SK-N-SH (cell line): ENCODE measurements at regions not wholly inside any gene's neighbourhood (a gene's known extent, or its start where the extent isn't known, plus 50 kb on each side); places are given as distances from the start of the nearest gene placed in this dataset.

Experiments used
- CTCF ChIA-PET: fragments of 300-600, 350-600 bp; formaldehyde crosslinking; extraction: SDS; loops from one replicate; lab custom pipeline; 2021; lab: Yijun Ruan, JAX
- POLR2A ChIA-PET: fragments of 350-600 bp; sonication (Branson Sonifier 250); formaldehyde crosslinking; extraction: SDS; loops from one replicate; lab custom pipeline; 2020; ENCODE audit warnings: antibody characterized with exemption, inconsistent platforms; lab: Yijun Ruan, JAX
- DNase-seq: peaks from one replicate; pipeline ENCODE4 v3.0.0; 2012
- H2AFZ ChIP-seq: fragments of 200-600 bp; sonication (generic); 2 replicates; pipeline ENCODE4 v1.8.1; 2016; ENCODE audit warnings: antibody characterized with exemption, mild to moderate bottlenecking, low read depth
- H3F3A ChIP-seq: fragments of 200-600 bp; sonication (generic); replicated peaks from 2 replicates; pipeline ENCODE3; 2016; ENCODE audit warnings: antibody characterized with exemption, mild to moderate bottlenecking; ENCODE audit not compliant: insufficient read depth
- H3K27ac ChIP-seq, 2 experiments: fragments of 200-500 bp in 1 of 2; fragments of 200-600 bp in 1 of 2; sonication (Bioruptor generic) in 1 of 2; sonication (generic), shearing (Covaris generic) in 1 of 2; 2 replicates each; pipeline versions ENCODE4 v1.5.1 to v1.6.1; 2014 to 2016; ENCODE audit warnings: low read depth in 2 of 2, inconsistent platforms in 1 of 2, low read length in 1 of 2, mild to moderate bottlenecking in 1 of 2, mixed read lengths in 1 of 2
- H3K27me3 ChIP-seq: fragments of 200-600 bp; sonication (generic), shearing (Covaris generic); 2 replicates; pipeline ENCODE4 v1.6.1; 2016; ENCODE audit warnings: mixed run types; ENCODE audit not compliant: insufficient read depth
- H3K36me3 ChIP-seq, 2 experiments: fragments of 200-500 bp in 1 of 2; fragments of 200-600 bp in 1 of 2; sonication (Bioruptor generic) in 1 of 2; sonication (generic) in 1 of 2; replicated peaks in 1 of 2; 2 replicates each; pipeline versions ENCODE3 to v1.5.1; 2014 to 2016; ENCODE audit warnings: low read length in 1 of 2, mild to moderate bottlenecking in 1 of 2; ENCODE audit not compliant: insufficient read depth in 2 of 2, control insufficient read depth in 1 of 2
- H3K4me1 ChIP-seq, 2 experiments: fragments of 200-500 bp in 1 of 2; fragments of 200-600 bp in 1 of 2; sonication (Bioruptor generic) in 1 of 2; sonication (generic), shearing (Covaris generic) in 1 of 2; 2 replicates each; pipeline versions ENCODE4 v1.5.1 to v1.6.1; 2014 to 2016; ENCODE audit warnings: low read depth in 1 of 2, low read length in 1 of 2, mixed run types in 1 of 2; ENCODE audit not compliant: insufficient read depth in 2 of 2, control insufficient read depth in 1 of 2
- H3K4me2 ChIP-seq: fragments of 200-600 bp; sonication (generic), shearing (Covaris generic); 2 replicates; pipeline ENCODE4 v1.6.1; 2017; ENCODE audit warnings: mixed run types
- H3K4me3 ChIP-seq, 2 experiments: fragments of 200-500 bp in 1 of 2; fragments of 200-600 bp in 1 of 2; sonication (Bioruptor generic) in 1 of 2; sonication (generic), shearing (Covaris generic) in 1 of 2; 2 replicates each; pipeline versions ENCODE4 v1.5.1 to v1.8.1; 2014 to 2016; ENCODE audit warnings: low read depth in 2 of 2, inconsistent platforms in 1 of 2, low read length in 1 of 2, mild to moderate bottlenecking in 1 of 2, mixed read lengths in 1 of 2, moderate library complexity in 1 of 2
- H3K79me2 ChIP-seq: fragments of 200-600 bp; sonication (generic); 2 replicates; pipeline ENCODE4 v1.8.1; 2017; ENCODE audit warnings: mild to moderate bottlenecking; ENCODE audit not compliant: insufficient read depth
- H3K9ac ChIP-seq: fragments of 200-600 bp; sonication (generic); 2 replicates; pipeline ENCODE4 v1.6.1; 2017; ENCODE audit warnings: mixed run types
- H3K9me2 ChIP-seq: fragments of 200-600 bp; sonication (generic); 2 replicates; pipeline ENCODE4 v1.6.1; 2017; ENCODE audit warnings: mixed run types
- H3K9me3 ChIP-seq: fragments of 200-600 bp; sonication (generic); 2 replicates; pipeline ENCODE4 v1.6.1; 2017; ENCODE audit warnings: mixed run types, mild to moderate bottlenecking, moderate library complexity
- H4K20me1 ChIP-seq: fragments of 200-600 bp; sonication (generic); 2 replicates; pipeline ENCODE4 v1.6.1; 2017; ENCODE audit warnings: mild to moderate bottlenecking, mixed run types; ENCODE audit not compliant: insufficient read depth
- CHD2 ChIP-seq: fragments of 150-350 bp; IDR thresholded peaks from 2 replicates; pipeline ENCODE4 v1.6.1; 2018; ENCODE audit warnings: low read length; ENCODE audit not compliant: partially characterized antibody
- ELF1 ChIP-seq: IDR thresholded peaks from 2 replicates; pipeline ENCODE4 v1.4.0; 2012
- EP300 ChIP-seq, 2 experiments: IDR thresholded peaks; 2 replicates each; pipeline versions ENCODE4 v1.4.0 to v1.6.1; 2012; ENCODE audit warnings: borderline replicate concordance in 1 of 2, low read depth in 1 of 2, low read length in 1 of 2
- EZH2phosphoT487 ChIP-seq: fragments of 200-600 bp; sonication (generic); IDR thresholded peaks from 2 replicates; pipeline ENCODE4 v1.6.1; 2017; ENCODE audit warnings: low read depth, mixed run types, mild to moderate bottlenecking, antibody characterized with exemption, moderate library complexity, borderline replicate concordance
- FOSL2 ChIP-seq: IDR thresholded peaks from 2 replicates; pipeline ENCODE4 v1.4.0; 2012; ENCODE audit warnings: low read depth, mild to moderate bottlenecking, moderate library complexity, borderline replicate concordance
- FOXJ3 ChIP-seq: sonication (generic); formaldehyde crosslinking; IDR thresholded peaks from 2 replicates; pipeline ENCODE4 v1.5.1; 2020; ENCODE audit warnings: mild to moderate bottlenecking, missing genetic modification reagents
- GATA2 ChIP-seq: sonication (generic); formaldehyde crosslinking; IDR thresholded peaks from 2 replicates; pipeline ENCODE4 v1.5.0; 2020; ENCODE audit warnings: mild to moderate bottlenecking, missing genetic modification reagents
- MEF2A ChIP-seq: IDR thresholded peaks from 2 replicates; pipeline ENCODE4 v1.4.0; 2012; ENCODE audit warnings: low read depth, borderline replicate concordance
- MXI1 ChIP-seq: IDR thresholded peaks from 2 replicates; pipeline ENCODE4 v1.6.1; 2012; ENCODE audit warnings: mild to moderate bottlenecking, low read depth, low read length, improper control_type of control experiment
- POLR2AphosphoS5 ChIP-seq: IDR thresholded peaks from 2 replicates; pipeline ENCODE4 v1.6.1; 2012; ENCODE audit warnings: low read depth, low read length
- RCOR1 ChIP-seq: fragments of 150-350 bp; IDR thresholded peaks from 2 replicates; pipeline ENCODE4 v1.6.1; 2017; ENCODE audit warnings: antibody characterized with exemption, low read length
- RXRA ChIP-seq: IDR thresholded peaks from 2 replicates; pipeline ENCODE4 v1.4.0; 2012; ENCODE audit warnings: low read depth, mild to moderate bottlenecking, borderline replicate concordance
- TAF1 ChIP-seq: IDR thresholded peaks from 2 replicates; pipeline ENCODE4 v1.6.1; 2012; ENCODE audit warnings: low read depth, mild to moderate bottlenecking, low read length, moderate library complexity, borderline replicate concordance
- TCF12 ChIP-seq: IDR thresholded peaks from 2 replicates; pipeline ENCODE4 v1.4.0; 2012
- WGBS: methylation state at CpG from one replicate; pipeline ENCODE4 v1.1.6; 2017; ENCODE audit warnings: low lambda C conversion rate; 5-methylcytosine and 5-hydroxymethylcytosine counted together
- TF ChIP-seq, protein P1 (sequence below): IDR thresholded peaks from 2 replicates; pipeline ENCODE4 v1.4.0; 2012; ENCODE audit warnings: low read depth, borderline replicate concordance
- TF ChIP-seq, protein P2 (sequence below): fragments of 150-350 bp; IDR thresholded peaks from 2 replicates; pipeline ENCODE4 v1.6.1; 2017; ENCODE audit warnings: antibody characterized with exemption, low read length, low read depth, borderline replicate concordance
- TF ChIP-seq, protein P3 (sequence below): IDR thresholded peaks from 2 replicates; pipeline ENCODE4 v1.4.0; 2012; ENCODE audit warnings: low read depth
- TF ChIP-seq, protein P4 (sequence below): IDR thresholded peaks from 2 replicates; pipeline ENCODE4 v1.4.0; 2012; ENCODE audit warnings: low read depth, borderline replicate concordance
- TF ChIP-seq, protein P5 (sequence below): fragments of 150-350 bp; IDR thresholded peaks from 2 replicates; pipeline ENCODE4 v1.6.1; 2016; ENCODE audit warnings: mild to moderate bottlenecking, low read depth, low read length
- TF ChIP-seq, protein P6 (sequence below): IDR thresholded peaks from 2 replicates; pipeline ENCODE4; 2012

DNA sequence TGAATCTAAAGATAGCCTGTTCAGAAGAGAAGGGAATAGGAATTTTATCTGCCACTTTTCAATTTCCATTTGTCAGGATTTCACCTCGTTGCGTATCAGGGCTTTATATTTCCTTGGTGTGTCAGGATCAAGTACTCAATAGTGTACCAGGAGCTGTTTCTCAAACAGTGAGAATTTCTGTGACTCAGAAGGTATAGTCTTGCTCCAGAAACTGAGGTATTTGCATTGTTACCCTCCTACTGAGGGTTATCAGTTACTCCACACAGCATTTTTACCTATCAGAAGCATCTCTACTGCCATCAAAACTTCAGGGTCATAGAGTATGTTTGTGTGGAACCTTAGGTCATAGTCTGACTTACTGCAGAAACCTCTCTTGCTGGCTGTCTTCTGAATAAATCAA lies 271.7 kb upstream of the EDNRB start:
- Histone ChIP-seq H3K27ac (no peak overlapping the region), H3K4me2 (no peak overlapping the region), H3F3A (no peaks in the 10 kb centered on the region), H3K4me1 (peaks cover 0 to 19% of the 10 kb centered on the region in 2 experiments; a peak in 1 of 4 replicates), H3K9ac (no peak overlapping the region), H3K79me2 (no peaks in the 10 kb centered on the region), H2AFZ (no peak overlapping the region), H3K4me3 (no peak overlapping the region), H3K27me3 (no peaks in the 10 kb centered on the region), H3K9me3 (no peaks in the 10 kb centered on the region), H3K9me2 (no peaks in the 10 kb centered on the region), H3K36me3 (no peaks in the 10 kb centered on the region), H4K20me1 (no peaks in the 10 kb centered on the region)
- 54% methylated on average over 2 of the region's 2 CpGs for WGBS
- POLR2A ChIA-PET, result no interaction called here
- no peak for DNase-seq
- CTCF ChIA-PET, result no interaction called here
- TF ChIP-seq RXRA (no peak), EP300 (IDR thresholded peaks at IDR 0.05; ENCODE audit: borderline replicate concordance in 1 of 2, low read depth in 1 of 2, low read length in 1 of 2) (no peak), ELF1 (no peak), RCOR1 (no peak), TAF1 (no peak)

DNA sequence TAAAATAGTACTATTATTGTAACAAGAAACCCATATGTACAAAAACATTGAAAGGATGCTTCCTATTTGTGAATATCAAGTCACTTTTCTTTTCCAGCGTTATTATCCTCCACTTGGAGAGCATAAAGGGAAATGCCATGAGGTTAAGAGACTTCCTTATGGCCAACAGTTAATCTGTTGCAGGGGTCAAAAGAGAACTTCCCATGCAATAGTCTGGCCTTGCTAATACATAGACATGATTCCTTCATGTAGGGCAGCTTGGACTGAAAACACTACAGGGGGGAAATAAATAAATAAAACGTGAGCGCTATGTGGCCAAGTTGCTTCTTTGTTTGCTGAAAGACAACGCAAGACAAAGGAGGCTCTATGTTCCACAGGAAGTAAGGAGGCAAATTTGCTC lies 269.1 kb upstream of the EDNRB start:
- Histone ChIP-seq H3K4me1 (no peaks in the 10 kb centered on the region; a peak in 1 of 4 replicates), H3K4me3 (no peak overlapping the region), H3K27ac (no peak overlapping the region), H3K9ac (no peak overlapping the region), H4K20me1 (no peaks in the 10 kb centered on the region), H2AFZ (no peak overlapping the region), H3K9me3 (no peaks in the 10 kb centered on the region)
- TF ChIP-seq FOSL2, result no peak
- no peak for TF ChIP-seq POLR2AphosphoS5
- no peak for TF ChIP-seq MEF2A
- no peak for TF ChIP-seq EZH2phosphoT487
- TF ChIP-seq TAF1, result no peak
- TF ChIP-seq, protein P1, sequence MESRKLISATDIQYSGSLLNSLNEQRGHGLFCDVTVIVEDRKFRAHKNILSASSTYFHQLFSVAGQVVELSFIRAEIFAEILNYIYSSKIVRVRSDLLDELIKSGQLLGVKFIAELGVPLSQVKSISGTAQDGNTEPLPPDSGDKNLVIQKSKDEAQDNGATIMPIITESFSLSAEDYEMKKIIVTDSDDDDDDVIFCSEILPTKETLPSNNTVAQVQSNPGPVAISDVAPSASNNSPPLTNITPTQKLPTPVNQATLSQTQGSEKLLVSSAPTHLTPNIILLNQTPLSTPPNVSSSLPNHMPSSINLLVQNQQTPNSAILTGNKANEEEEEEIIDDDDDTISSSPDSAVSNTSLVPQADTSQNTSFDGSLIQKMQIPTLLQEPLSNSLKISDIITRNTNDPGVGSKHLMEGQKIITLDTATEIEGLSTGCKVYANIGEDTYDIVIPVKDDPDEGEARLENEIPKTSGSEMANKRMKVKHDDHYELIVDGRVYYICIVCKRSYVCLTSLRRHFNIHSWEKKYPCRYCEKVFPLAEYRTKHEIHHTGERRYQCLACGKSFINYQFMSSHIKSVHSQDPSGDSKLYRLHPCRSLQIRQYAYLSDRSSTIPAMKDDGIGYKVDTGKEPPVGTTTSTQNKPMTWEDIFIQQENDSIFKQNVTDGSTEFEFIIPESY, result no peak
- TF ChIP-seq TCF12, result no peak
- TF ChIP-seq MXI1, result no peak
- TF ChIP-seq, protein P2, sequence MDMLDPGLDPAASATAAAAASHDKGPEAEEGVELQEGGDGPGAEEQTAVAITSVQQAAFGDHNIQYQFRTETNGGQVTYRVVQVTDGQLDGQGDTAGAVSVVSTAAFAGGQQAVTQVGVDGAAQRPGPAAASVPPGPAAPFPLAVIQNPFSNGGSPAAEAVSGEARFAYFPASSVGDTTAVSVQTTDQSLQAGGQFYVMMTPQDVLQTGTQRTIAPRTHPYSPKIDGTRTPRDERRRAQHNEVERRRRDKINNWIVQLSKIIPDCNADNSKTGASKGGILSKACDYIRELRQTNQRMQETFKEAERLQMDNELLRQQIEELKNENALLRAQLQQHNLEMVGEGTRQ, result no peak
- TF ChIP-seq, protein P3, sequence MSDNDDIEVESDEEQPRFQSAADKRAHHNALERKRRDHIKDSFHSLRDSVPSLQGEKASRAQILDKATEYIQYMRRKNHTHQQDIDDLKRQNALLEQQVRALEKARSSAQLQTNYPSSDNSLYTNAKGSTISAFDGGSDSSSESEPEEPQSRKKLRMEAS, result no peak
- TF ChIP-seq FOXJ3 (CRISPR knock-in tag), result no peak
- TF ChIP-seq, protein P4, sequence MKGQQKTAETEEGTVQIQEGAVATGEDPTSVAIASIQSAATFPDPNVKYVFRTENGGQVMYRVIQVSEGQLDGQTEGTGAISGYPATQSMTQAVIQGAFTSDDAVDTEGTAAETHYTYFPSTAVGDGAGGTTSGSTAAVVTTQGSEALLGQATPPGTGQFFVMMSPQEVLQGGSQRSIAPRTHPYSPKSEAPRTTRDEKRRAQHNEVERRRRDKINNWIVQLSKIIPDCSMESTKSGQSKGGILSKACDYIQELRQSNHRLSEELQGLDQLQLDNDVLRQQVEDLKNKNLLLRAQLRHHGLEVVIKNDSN, result no peak
- no peak for TF ChIP-seq GATA2
- no peak for TF ChIP-seq CHD2
- TF ChIP-seq, protein P5, sequence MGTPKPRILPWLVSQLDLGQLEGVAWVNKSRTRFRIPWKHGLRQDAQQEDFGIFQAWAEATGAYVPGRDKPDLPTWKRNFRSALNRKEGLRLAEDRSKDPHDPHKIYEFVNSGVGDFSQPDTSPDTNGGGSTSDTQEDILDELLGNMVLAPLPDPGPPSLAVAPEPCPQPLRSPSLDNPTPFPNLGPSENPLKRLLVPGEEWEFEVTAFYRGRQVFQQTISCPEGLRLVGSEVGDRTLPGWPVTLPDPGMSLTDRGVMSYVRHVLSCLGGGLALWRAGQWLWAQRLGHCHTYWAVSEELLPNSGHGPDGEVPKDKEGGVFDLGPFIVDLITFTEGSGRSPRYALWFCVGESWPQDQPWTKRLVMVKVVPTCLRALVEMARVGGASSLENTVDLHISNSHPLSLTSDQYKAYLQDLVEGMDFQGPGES, result no peak
- TF ChIP-seq, protein P6, sequence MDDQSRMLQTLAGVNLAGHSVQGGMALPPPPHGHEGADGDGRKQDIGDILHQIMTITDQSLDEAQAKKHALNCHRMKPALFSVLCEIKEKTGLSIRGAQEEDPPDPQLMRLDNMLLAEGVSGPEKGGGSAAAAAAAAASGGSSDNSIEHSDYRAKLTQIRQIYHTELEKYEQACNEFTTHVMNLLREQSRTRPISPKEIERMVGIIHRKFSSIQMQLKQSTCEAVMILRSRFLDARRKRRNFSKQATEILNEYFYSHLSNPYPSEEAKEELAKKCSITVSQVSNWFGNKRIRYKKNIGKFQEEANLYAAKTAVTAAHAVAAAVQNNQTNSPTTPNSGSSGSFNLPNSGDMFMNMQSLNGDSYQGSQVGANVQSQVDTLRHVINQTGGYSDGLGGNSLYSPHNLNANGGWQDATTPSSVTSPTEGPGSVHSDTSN, result no peak
- TF ChIP-seq, all 33 proteins: peak for 0
- no peaks in the 10 kb centered on the region for H3K79me2 ChIP-seq
- H3F3A ChIP-seq, result peaks cover 9% of the 10 kb centered on the region
- WGBS, result 67% methylated on average over 4 of the region's 4 CpGs
- CTCF ChIA-PET, result no interaction called here
- H3K9me2 ChIP-seq, result no peaks in the 10 kb centered on the region
- H3K36me3 ChIP-seq, result no peaks in the 10 kb centered on the region
- no peak for DNase-seq
- no peak overlapping the region for H3K4me2 ChIP-seq
- POLR2A ChIA-PET, result no interaction called here
- H3K27me3 ChIP-seq, result no peaks in the 10 kb centered on the region
